ENCODE measurements at regions not wholly inside any gene's neighbourhood (a gene's known extent, or its start where the extent isn't known, plus 50 kb on each side); places are given as distances from the start of the nearest gene placed in this dataset.

DNA sequence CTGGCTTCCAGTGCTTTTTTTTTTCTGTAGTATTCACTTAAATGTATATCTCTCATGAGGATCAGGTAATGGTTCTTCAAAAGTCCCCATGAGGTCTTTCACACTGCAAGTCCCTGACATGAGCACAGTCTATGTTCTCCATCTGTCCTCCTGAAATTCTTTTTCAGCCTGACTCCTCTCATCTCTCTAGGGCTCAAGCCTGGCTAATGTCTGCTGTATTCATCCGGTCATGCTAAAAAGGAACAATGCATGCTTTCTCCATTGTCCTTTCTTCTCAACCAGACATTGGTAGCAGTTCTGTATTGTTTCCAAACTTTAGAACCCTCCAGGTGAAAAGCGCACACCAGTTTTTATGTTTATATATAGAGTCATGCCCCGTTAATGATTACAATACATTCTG lies 368.3 kb upstream of the OLFM3 start:
- no peak overlapping the region for H3K27ac ChIP-seq (ENCODE audit: extremely low read length, insufficient read depth, low read length)
- H3K27me3 ChIP-seq (ENCODE audit: control insufficient read depth in 1 of 2, insufficient read depth in 2 of 2, low read length in 2 of 2): no peaks in the 10 kb centered on the region
- in situ Hi-C loops (cut with HindIII; ENCODE audit: extremely low pct_ligation_motif_present, low pct_unique_long_range_greater_than_20kb): no loop called here
- intact Hi-C loops (cut with micrococcal nuclease; ENCODE audit: unreplicated experiment): no loop called here
- no TSS peak for BruUV-seq (replicated peaks)
- H3K9me3 ChIP-seq (ENCODE audit: low read length): peaks cover 33% of the 10 kb centered on the region
- ChIA-PET CTCF (ENCODE audit: low intra/inter-chr PET ratio, low total read pairs) (no interaction called here), POLR2A (no interaction called here)
- H3K9ac ChIP-seq (ENCODE audit: insufficient read depth, low read depth, low read length): no peak overlapping the region
- FAIRE-seq (no peak), ATAC-seq (no peak), DNase-seq (ENCODE audit: low spot score) (no peak)
- H3K36me3 ChIP-seq (replicated peaks in 1 of 2; ENCODE audit: control insufficient read depth in 1 of 2, insufficient read depth in 2 of 2, low read length in 2 of 2): no peaks in the 10 kb centered on the region
- no peak overlapping the region for H3K4me3 ChIP-seq (replicated peaks in 1 of 3; ENCODE audit: insufficient read depth in 1 of 3, low read depth in 2 of 3, low read length in 3 of 3)
- no peaks in the 10 kb centered on the region for H4K20me1 ChIP-seq (ENCODE audit: insufficient read depth, low read length)
- H3K4me2 ChIP-seq (ENCODE audit: low read depth, low read length): no peak overlapping the region
- no peak overlapping the region for H2AFZ ChIP-seq (ENCODE audit: low read length)
- TF ChIP-seq ZFP62 (CRISPR knock-in tag; IDR thresholded peaks at IDR 0.05) (no peak), ETV5 (CRISPR knock-in tag; IDR thresholded peaks at IDR 0.05; ENCODE audit: borderline replicate concordance) (no peak), PHF20 (CRISPR knock-in tag; IDR thresholded peaks at IDR 0.05) (no peak), KLF16 (CRISPR knock-in tag; IDR thresholded peaks at IDR 0.05) (no peak), ZNF605 (CRISPR knock-in tag; IDR thresholded peaks at IDR 0.05) (no peak)
- TF ChIP-seq, protein P1, sequence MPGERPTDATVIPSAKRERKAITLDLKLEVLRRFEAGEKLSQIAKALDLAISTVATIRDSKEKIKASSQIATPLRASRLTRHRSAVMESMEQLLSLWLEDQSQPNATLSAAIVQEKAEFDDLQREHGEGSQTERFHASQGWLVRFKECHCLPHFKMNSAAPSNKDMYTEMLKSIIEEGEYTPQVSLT (CRISPR knock-in tag; IDR thresholded peaks at IDR 0.05; ENCODE audit: borderline replicate concordance, low read depth): no peak
- 18% methylated on average over 3 of the region's 3 CpGs for WGBS (ENCODE audit: low lambda C conversion rate)
- no peaks in the 10 kb centered on the region for H3K4me1 ChIP-seq (ENCODE audit: insufficient read depth, low read length)
- no peaks in the 10 kb centered on the region for H3K79me2 ChIP-seq (ENCODE audit: insufficient read depth, low read length)

DNA sequence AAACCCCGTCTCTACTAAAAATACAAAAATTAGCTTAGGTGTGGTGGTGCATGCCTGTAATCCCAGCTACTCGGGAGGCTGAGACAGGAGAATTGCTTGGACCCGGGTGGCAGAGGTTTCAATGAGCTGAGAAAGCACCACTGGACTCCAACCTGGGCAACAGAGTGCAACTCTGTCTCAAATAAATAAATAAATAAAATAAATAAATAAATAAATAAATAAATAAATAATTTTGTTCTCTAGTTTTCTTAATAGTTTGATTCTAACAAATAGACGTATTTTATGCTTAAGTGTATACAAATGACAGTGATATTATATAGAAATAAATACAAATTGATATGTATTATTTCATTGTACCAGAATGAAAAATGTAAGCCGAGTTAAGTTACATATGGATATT lies 339.9 kb upstream of the OLFM3 start:
- no TSS peak for BruUV-seq (replicated peaks)
- 16% methylated on average over 5 of the region's 5 CpGs for WGBS (ENCODE audit: low lambda C conversion rate)
- no peaks in the 10 kb centered on the region for H4K20me1 ChIP-seq (ENCODE audit: insufficient read depth, low read length)
- FAIRE-seq (no peak), DNase-seq (ENCODE audit: low spot score) (no peak), ATAC-seq (no peak)
- H3K36me3 ChIP-seq (replicated peaks in 1 of 2; ENCODE audit: control insufficient read depth in 1 of 2, insufficient read depth in 2 of 2, low read length in 2 of 2): no peaks in the 10 kb centered on the region
- no peaks in the 10 kb centered on the region for H3K27me3 ChIP-seq (ENCODE audit: control insufficient read depth in 1 of 2, insufficient read depth in 2 of 2, low read length in 2 of 2)
- POLR2A ChIA-PET: no interaction called here
- no peak overlapping the region for H3K9ac ChIP-seq (ENCODE audit: insufficient read depth, low read depth, low read length)
- H3K4me2 ChIP-seq (ENCODE audit: low read depth, low read length): no peak overlapping the region
- no peak overlapping the region for H3K4me3 ChIP-seq (replicated peaks in 1 of 3; ENCODE audit: insufficient read depth in 1 of 3, low read depth in 2 of 3, low read length in 3 of 3)
- no peaks in the 10 kb centered on the region for H3K9me3 ChIP-seq (ENCODE audit: low read length)
- H2AFZ ChIP-seq (ENCODE audit: low read length): no peak overlapping the region
- H3K79me2 ChIP-seq (ENCODE audit: insufficient read depth, low read length): no peaks in the 10 kb centered on the region
- H3K27ac ChIP-seq (ENCODE audit: extremely low read length, insufficient read depth, low read length): no peak overlapping the region
- CTCF ChIA-PET (ENCODE audit: low intra/inter-chr PET ratio, low total read pairs): no interaction called here
- no peaks in the 10 kb centered on the region for H3K4me1 ChIP-seq (ENCODE audit: insufficient read depth, low read length)
- in situ Hi-C loops (cut with HindIII; ENCODE audit: extremely low pct_ligation_motif_present, low pct_unique_long_range_greater_than_20kb): no loop called here
- intact Hi-C loops (cut with micrococcal nuclease; ENCODE audit: unreplicated experiment): no loop called here
- TF ChIP-seq, protein P2, sequence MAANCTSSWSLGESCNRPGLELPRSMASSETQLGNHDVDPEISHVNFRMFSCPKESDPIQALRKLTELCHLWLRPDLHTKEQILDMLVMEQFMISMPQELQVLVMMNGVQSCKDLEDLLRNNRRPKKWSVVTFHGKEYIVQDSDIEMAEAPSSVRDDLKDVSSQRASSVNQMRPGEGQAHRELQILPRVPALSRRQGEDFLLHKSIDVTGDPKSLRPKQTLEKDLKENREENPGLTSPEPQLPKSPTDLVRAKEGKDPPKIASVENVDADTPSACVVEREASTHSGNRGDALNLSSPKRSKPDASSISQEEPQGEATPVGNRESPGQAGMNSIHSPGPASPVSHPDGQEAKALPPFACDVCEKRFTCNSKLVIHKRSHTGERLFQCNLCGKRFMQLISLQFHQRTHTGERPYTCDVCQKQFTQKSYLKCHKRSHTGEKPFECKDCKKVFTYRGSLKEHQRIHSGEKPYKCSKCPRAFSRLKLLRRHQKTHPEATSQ (CRISPR knock-in tag; IDR thresholded peaks at IDR 0.05; ENCODE audit: borderline replicate concordance): no peak
- no peak for TF ChIP-seq ZNF546 (CRISPR knock-in tag; conservative IDR thresholded peaks at IDR 0.05)
- no peak for TF ChIP-seq AGO1 (IDR thresholded peaks at IDR 0.05; ENCODE audit: low read depth, low read length, poor library complexity, severe bottlenecking)
- no peak for TF ChIP-seq KLF16 (CRISPR knock-in tag; IDR thresholded peaks at IDR 0.05)
- no peak for TF ChIP-seq ZNF160 (CRISPR knock-in tag; IDR thresholded peaks at IDR 0.05)
- TF ChIP-seq, protein P3, sequence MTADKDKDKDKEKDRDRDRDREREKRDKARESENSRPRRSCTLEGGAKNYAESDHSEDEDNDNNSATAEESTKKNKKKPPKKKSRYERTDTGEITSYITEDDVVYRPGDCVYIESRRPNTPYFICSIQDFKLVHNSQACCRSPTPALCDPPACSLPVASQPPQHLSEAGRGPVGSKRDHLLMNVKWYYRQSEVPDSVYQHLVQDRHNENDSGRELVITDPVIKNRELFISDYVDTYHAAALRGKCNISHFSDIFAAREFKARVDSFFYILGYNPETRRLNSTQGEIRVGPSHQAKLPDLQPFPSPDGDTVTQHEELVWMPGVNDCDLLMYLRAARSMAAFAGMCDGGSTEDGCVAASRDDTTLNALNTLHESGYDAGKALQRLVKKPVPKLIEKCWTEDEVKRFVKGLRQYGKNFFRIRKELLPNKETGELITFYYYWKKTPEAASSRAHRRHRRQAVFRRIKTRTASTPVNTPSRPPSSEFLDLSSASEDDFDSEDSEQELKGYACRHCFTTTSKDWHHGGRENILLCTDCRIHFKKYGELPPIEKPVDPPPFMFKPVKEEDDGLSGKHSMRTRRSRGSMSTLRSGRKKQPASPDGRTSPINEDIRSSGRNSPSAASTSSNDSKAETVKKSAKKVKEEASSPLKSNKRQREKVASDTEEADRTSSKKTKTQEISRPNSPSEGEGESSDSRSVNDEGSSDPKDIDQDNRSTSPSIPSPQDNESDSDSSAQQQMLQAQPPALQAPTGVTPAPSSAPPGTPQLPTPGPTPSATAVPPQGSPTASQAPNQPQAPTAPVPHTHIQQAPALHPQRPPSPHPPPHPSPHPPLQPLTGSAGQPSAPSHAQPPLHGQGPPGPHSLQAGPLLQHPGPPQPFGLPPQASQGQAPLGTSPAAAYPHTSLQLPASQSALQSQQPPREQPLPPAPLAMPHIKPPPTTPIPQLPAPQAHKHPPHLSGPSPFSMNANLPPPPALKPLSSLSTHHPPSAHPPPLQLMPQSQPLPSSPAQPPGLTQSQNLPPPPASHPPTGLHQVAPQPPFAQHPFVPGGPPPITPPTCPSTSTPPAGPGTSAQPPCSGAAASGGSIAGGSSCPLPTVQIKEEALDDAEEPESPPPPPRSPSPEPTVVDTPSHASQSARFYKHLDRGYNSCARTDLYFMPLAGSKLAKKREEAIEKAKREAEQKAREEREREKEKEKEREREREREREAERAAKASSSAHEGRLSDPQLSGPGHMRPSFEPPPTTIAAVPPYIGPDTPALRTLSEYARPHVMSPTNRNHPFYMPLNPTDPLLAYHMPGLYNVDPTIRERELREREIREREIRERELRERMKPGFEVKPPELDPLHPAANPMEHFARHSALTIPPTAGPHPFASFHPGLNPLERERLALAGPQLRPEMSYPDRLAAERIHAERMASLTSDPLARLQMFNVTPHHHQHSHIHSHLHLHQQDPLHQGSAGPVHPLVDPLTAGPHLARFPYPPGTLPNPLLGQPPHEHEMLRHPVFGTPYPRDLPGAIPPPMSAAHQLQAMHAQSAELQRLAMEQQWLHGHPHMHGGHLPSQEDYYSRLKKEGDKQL (CRISPR knock-in tag; IDR thresholded peaks at IDR 0.05; ENCODE audit: low read depth): no peak
